PC-9 (cell line): ENCODE measurements at regions not wholly inside any gene's neighbourhood (a gene's known extent, or its start where the extent isn't known, plus 50 kb on each side); places are given as distances from the start of the nearest gene placed in this dataset.

ENCODE experiments used
- EZH2 ChIP-seq: fragments of 200-600 bp; sonication (generic); IDR thresholded peaks from 2 replicates; pipeline ENCODE4 v1.8.0; 2017; ENCODE audit warnings: antibody characterized with exemption, low read depth
- TF ChIP-seq, protein P1 (sequence below): fragments of 200-600 bp; sonication (generic); conservative IDR thresholded peaks from 2 replicates; pipeline ENCODE4 v1.6.1; 2017; ENCODE audit warnings: mixed run types, antibody characterized with exemption, mild to moderate bottlenecking, moderate library complexity

DNA sequence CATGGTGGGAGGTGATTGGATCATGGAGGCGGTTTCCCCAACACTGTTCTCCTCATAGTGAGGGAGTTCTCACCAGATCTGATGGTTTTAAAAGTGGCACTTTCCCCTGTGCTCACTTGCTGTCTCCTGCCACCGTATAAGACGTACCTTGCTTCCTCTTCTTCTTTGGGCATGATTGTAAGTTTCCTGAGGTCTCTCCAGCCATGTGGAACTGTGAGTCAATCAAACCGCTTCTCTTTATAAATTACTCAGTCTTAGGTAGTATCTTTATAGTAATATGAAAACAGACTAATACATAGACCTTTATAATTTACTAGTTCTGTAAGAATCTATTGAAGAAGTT lies 82.5 kb upstream of the PITX2 start:
- TF ChIP-seq, protein P1, sequence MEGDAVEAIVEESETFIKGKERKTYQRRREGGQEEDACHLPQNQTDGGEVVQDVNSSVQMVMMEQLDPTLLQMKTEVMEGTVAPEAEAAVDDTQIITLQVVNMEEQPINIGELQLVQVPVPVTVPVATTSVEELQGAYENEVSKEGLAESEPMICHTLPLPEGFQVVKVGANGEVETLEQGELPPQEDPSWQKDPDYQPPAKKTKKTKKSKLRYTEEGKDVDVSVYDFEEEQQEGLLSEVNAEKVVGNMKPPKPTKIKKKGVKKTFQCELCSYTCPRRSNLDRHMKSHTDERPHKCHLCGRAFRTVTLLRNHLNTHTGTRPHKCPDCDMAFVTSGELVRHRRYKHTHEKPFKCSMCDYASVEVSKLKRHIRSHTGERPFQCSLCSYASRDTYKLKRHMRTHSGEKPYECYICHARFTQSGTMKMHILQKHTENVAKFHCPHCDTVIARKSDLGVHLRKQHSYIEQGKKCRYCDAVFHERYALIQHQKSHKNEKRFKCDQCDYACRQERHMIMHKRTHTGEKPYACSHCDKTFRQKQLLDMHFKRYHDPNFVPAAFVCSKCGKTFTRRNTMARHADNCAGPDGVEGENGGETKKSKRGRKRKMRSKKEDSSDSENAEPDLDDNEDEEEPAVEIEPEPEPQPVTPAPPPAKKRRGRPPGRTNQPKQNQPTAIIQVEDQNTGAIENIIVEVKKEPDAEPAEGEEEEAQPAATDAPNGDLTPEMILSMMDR, result no peak
- no peak for TF ChIP-seq EZH2
